ENCODE measurements at regions not wholly inside any gene's neighbourhood (a gene's known extent, or its start where the extent isn't known, plus 50 kb on each side); places are given as distances from the start of the nearest gene placed in this dataset.

- no peak overlapping the region for H2BK15ac ChIP-seq (ENCODE audit: low read depth, low read length)
- dilution Hi-C loops (cut with HindIII; ENCODE audit: low sequenced_read_pairs, unreplicated experiment) (no loop called here), in situ Hi-C loops (cut with MboI; ENCODE audit: low sequenced_read_pairs) (no loop called here), intact Hi-C loops (cut with micrococcal nuclease) (no loop called here)
- H3K4me1 ChIP-seq (ENCODE audit: control insufficient read depth, insufficient read depth, low read length): no peaks in the 10 kb centered on the region
- no peak overlapping the region for H4K91ac ChIP-seq (ENCODE audit: insufficient read depth, low read depth, low read length)
- DNase-seq (peak; percentile 7), ATAC-seq (ENCODE audit: low read depth) (no peak)
- no peaks in the 10 kb centered on the region for H3K9me3 ChIP-seq (ENCODE audit: control insufficient read depth, insufficient read depth, low read length)
- no peak overlapping the region for H3K9ac ChIP-seq (ENCODE audit: low read depth, low read length)
- H3K18ac ChIP-seq (ENCODE audit: low read depth, low read length): no peak overlapping the region
- H2AK9ac ChIP-seq (replicated peaks; ENCODE audit: low read depth, low read length, poor library complexity): no peak overlapping the region
- H2AK5ac ChIP-seq (ENCODE audit: low read depth, low read length): no peak overlapping the region
- WGBS, 2 experiments (ENCODE audit: extremely low coverage in 2 of 2, insufficient read length in 1 of 2): 29% methylated on average over 1 of the region's 2 CpGs; no CpG with 5 or more reads in 1 of the 2 experiments
- no TSS peak for BruUV-seq (replicated peaks)
- no peak overlapping the region for H2BK20ac ChIP-seq (ENCODE audit: low read depth, low read length)
- no peaks in the 10 kb centered on the region for H3K27me3 ChIP-seq (ENCODE audit: control insufficient read depth, insufficient read depth, low read length)
- ChIA-PET CTCF (no interaction called here), POLR2A (ENCODE audit: unreplicated experiment) (no interaction called here)
- no peaks in the 10 kb centered on the region for H3K9me1 ChIP-seq (ENCODE audit: insufficient read depth, low read length)
- H3K79me1 ChIP-seq (ENCODE audit: low read depth in 1 of 2, low read length in 2 of 2): no peaks in the 10 kb centered on the region
- H3K14ac ChIP-seq (replicated peaks; ENCODE audit: low read depth, low read length): no peak overlapping the region
- H3K4me2 ChIP-seq (ENCODE audit: low read depth, low read length): no peak overlapping the region
- no peak overlapping the region for H2BK120ac ChIP-seq (ENCODE audit: low read depth, low read length)
- H4K20me1 ChIP-seq (ENCODE audit: insufficient read depth, low read length): no peaks in the 10 kb centered on the region
- H3K36me3 ChIP-seq (ENCODE audit: control insufficient read depth, insufficient read depth, low read length): no peaks in the 10 kb centered on the region
- no peak for TF ChIP-seq CEBPB (IDR thresholded peaks at IDR 0.05; ENCODE audit: low read depth, low read length)
- no peak for TF ChIP-seq MAFK (IDR thresholded peaks at IDR 0.05; ENCODE audit: low read depth, low read length)
- no peak for TF ChIP-seq NFE2L2 (IDR thresholded peaks at IDR 0.05; ENCODE audit: low read depth, low read length)
- TF ChIP-seq FOS (IDR thresholded peaks at IDR 0.05; ENCODE audit: low read depth, low read length): no peak
- no peak for TF ChIP-seq USF2 (IDR thresholded peaks at IDR 0.05; ENCODE audit: low read depth, low read length)
- no peak for TF ChIP-seq BHLHE40 (IDR thresholded peaks at IDR 0.05; ENCODE audit: low read depth, low read length)
- H3K27ac ChIP-seq (ENCODE audit: insufficient read depth, low read length): no peak overlapping the region
- no peak overlapping the region for H3K4ac ChIP-seq (ENCODE audit: low read depth, low read length)
- H3K23ac ChIP-seq (ENCODE audit: low read depth, low read length): no peak overlapping the region
- no peak overlapping the region for H2AFZ ChIP-seq (replicated peaks; ENCODE audit: low read length, poor library complexity)
- H3K56ac ChIP-seq (ENCODE audit: extremely low read depth, insufficient read depth, low read length): no peak overlapping the region
- H4K8ac ChIP-seq (ENCODE audit: low read depth in 2 of 2, low read length in 2 of 2): no peak overlapping the region
- H3K4me3 ChIP-seq (ENCODE audit: insufficient read depth, low read depth, low read length): no peak overlapping the region
- no peak overlapping the region for H2BK5ac ChIP-seq (ENCODE audit: low read depth, low read length, poor library complexity, severe bottlenecking)
- no peak overlapping the region for H4K5ac ChIP-seq (ENCODE audit: low read depth, low read length)
Observed at GRCh38 chr5:35313291-35313690, 83.0 kb upstream of the PRLR start.

Data from IMR-90 (cell line).